Upper lobe of left lung (tissue), 6 donors: ENCODE measurements at regions not wholly inside any gene's neighbourhood (a gene's known extent, or its start where the extent isn't known, plus 50 kb on each side); places are given as distances from the start of the nearest gene placed in this dataset.
A peak's percentile ranks its signal among the peaks of the same experiment; 100 is the strongest.

ENCODE experiments used
- ATAC-seq, 2 donors: fragments of 200-7000 bp; cut with Tn5 transposase; one replicate each; pipeline ENCODE4 v1.9.1; 2022; ENCODE audit warnings: mild to moderate bottlenecking in 2 of 2, moderate library complexity in 2 of 2; ENCODE audit not compliant: low FRiP score in 2 of 2
- DNase-seq, 2 donors: peaks; one replicate each; pipeline ENCODE4 v3.0.0-alpha.2; 2019 to 2020
- H3K27ac ChIP-seq, 4 donors: fragments of 200-600 bp; sonication (generic); one replicate each; pipeline ENCODE4 v1.5.1; 2016 to 2019
- H3K27me3 ChIP-seq, 4 donors: fragments of 200-600 bp; sonication (generic); one replicate each; pipeline ENCODE4 v1.5.1; 2017 to 2019
- H3K36me3 ChIP-seq, 4 donors: fragments of 200-600 bp; sonication (generic); one replicate each; pipeline ENCODE4 v1.5.1; 2016 to 2019
- H3K4me1 ChIP-seq, 4 donors: fragments of 200-600 bp; sonication (generic); one replicate each; pipeline ENCODE4 v1.5.1; 2018 to 2019
- H3K4me3 ChIP-seq, 4 donors: fragments of 200-600 bp; sonication (generic); one replicate each; pipeline ENCODE4 v1.5.1; 2017 to 2019; ENCODE audit warnings: mild to moderate bottlenecking in 2 of 4, moderate library complexity in 1 of 4
- H3K9me3 ChIP-seq, 4 donors: fragments of 200-600 bp; sonication (generic); one replicate each; pipeline ENCODE4 v1.5.1; 2018 to 2019
- EP300 ChIP-seq, 4 donors: sonication (generic); formaldehyde crosslinking; IDR thresholded peaks; one replicate each; pipeline ENCODE4 v1.5.1; 2017; ENCODE audit warnings: antibody characterized with exemption in 4 of 4, control low read depth in 2 of 4
- POLR2A ChIP-seq, 4 donors: fragments of 450-650 bp; IDR thresholded peaks; one replicate each; pipeline ENCODE4 v1.5.1; 2016 to 2017; ENCODE audit warnings: antibody characterized with exemption in 4 of 4, mild to moderate bottlenecking in 2 of 4
- POLR2AphosphoS5 ChIP-seq, 2 donors: sonication (generic); formaldehyde crosslinking; IDR thresholded peaks; one replicate each; pipeline ENCODE4 v1.5.1; 2017; ENCODE audit warnings: antibody characterized with exemption in 2 of 2
- WGBS, 2 donors: methylation state at CpG; one replicate each; pipeline ENCODE4 v1.1.5; 2017 to 2018; 5-methylcytosine and 5-hydroxymethylcytosine counted together
- TF ChIP-seq, protein P1 (sequence below), 6 experiments: fragments of 450-650 bp in 4 of 6; fragments of 200-600 bp in 2 of 6; sonication (generic) in 2 of 6; IDR thresholded peaks; one replicate each; pipeline ENCODE4 v1.5.1; 2016 to 2019; ENCODE audit warnings: antibody characterized with exemption in 6 of 6
- donor health status: DM: no; HTN: no; CAD: no; lungs with moderate emphysema.
- donor health status: DM: no; HTN: yes; CAD: no; lungs with severe emphysema.

DNA sequence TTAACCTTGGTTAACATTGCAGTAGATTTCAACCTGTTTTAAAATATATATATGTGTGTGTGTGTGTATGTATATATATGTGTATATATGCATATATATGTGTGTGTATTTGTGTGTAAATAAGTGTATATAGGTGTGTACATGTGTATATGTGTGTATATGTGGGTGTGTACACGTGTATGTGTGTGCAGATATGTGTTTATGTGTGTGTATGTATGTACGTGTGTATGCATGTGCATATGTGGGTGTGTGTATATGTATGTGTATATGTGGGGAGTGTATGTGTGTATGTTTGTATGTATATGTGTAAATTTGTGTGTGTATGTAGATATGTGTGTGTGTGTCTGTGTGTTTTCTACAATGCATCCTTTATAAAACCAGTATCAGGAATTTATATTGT, 205.5 kb upstream of the FOXF1 start:
- no peak for DNase-seq
- Histone ChIP-seq H3K4me3 (no peak overlapping the region), H3K36me3 (no peaks in the 10 kb centered on the region), H3K27me3 (no peaks in the 10 kb centered on the region), H3K4me1 (peaks cover 0 to 29% (median 8%) of the 10 kb centered on the region in 4 donors), H3K27ac (peak overlapping the region in 2 of 4 donors; percentile 89), H3K9me3 (no peaks in the 10 kb centered on the region)
- TF ChIP-seq, protein P1, sequence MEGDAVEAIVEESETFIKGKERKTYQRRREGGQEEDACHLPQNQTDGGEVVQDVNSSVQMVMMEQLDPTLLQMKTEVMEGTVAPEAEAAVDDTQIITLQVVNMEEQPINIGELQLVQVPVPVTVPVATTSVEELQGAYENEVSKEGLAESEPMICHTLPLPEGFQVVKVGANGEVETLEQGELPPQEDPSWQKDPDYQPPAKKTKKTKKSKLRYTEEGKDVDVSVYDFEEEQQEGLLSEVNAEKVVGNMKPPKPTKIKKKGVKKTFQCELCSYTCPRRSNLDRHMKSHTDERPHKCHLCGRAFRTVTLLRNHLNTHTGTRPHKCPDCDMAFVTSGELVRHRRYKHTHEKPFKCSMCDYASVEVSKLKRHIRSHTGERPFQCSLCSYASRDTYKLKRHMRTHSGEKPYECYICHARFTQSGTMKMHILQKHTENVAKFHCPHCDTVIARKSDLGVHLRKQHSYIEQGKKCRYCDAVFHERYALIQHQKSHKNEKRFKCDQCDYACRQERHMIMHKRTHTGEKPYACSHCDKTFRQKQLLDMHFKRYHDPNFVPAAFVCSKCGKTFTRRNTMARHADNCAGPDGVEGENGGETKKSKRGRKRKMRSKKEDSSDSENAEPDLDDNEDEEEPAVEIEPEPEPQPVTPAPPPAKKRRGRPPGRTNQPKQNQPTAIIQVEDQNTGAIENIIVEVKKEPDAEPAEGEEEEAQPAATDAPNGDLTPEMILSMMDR (IDR thresholded peaks at IDR 0.05) = no peak
- TF ChIP-seq EP300 (IDR thresholded peaks at IDR 0.05) (no peak), POLR2AphosphoS5 (IDR thresholded peaks at IDR 0.05) (no peak), POLR2A (IDR thresholded peaks at IDR 0.05) (no peak)
- no peak for ATAC-seq
- WGBS, 2 donors = 72 to 84% methylated on average over 2 of the region's 2 CpGs

DNA sequence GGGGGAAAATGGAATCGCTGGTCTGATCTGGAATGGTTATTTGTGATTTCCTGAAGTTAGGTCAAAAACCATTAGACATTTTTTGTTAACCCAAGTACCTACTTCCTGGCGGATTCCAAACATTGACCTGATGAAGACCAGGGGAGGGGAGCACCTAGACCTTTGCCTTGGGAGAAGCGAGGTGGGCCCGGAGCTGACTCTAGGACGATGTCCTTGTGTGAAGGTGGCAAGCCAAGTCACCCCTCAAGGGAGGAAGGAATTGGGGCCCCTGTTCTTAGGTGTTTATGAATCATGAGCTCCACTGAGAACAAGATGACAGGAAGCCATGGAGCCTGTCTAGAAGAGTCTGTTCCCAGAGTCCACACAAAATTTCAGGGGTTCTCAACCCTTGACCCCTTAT, 204.9 kb upstream of the FOXF1 start:
- peaks cover 0 to 29% (median 8%) of the 10 kb centered on the region in 4 donors for H3K4me1 ChIP-seq
- 76 to 84% methylated on average over 5 of the region's 5 CpGs for WGBS, 2 donors
- H3K4me3 ChIP-seq = no peak overlapping the region
- no peaks in the 10 kb centered on the region for H3K27me3 ChIP-seq
- H3K36me3 ChIP-seq = no peaks in the 10 kb centered on the region
- H3K9me3 ChIP-seq = no peaks in the 10 kb centered on the region
- DNase-seq (no peak), ATAC-seq (no peak)
- TF ChIP-seq POLR2AphosphoS5 (IDR thresholded peaks at IDR 0.05) (no peak), POLR2A (IDR thresholded peaks at IDR 0.05) (no peak)
- TF ChIP-seq, protein P1 (IDR thresholded peaks at IDR 0.05) = no peak
- H3K27ac ChIP-seq = no peak overlapping the region

DNA sequence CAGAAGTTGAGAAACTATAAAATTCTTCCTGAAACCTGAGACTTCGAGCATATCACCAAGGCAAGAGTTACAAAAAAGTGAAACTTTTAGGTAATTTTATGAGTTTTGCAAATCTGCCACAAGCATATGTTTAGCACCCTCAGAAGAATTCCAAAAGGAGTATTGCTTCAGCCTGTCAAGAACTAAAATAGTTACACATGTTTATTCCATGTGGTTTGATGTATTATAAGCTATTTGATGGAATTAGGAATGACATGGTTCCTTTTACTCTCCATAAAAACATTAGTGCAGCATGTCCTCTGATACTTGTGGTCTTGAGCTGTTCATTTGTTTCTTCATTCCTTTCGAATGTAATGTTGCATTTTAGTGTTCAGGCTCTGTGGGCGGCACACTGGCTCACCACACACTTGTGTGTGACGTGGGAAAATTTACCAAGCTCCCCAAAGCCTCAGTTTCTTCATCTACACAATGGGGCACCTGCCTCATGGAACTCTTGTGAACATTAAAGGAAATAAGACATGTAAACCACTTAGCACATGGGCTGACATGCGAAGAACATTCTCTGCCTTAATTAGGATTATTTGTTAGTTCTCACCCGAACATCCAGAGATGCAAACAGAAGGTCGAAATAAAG, 204.2 kb upstream of the FOXF1 start:
- no peaks in the 10 kb centered on the region for H3K9me3 ChIP-seq
- no peak for DNase-seq
- no peak for ATAC-seq
- TF ChIP-seq, protein P1 (IDR thresholded peaks at IDR 0.05) = no peak
- no peak for TF ChIP-seq EP300 (IDR thresholded peaks at IDR 0.05)
- no peak for TF ChIP-seq POLR2AphosphoS5 (IDR thresholded peaks at IDR 0.05)
- TF ChIP-seq POLR2A (IDR thresholded peaks at IDR 0.05) = no peak
- H3K27me3 ChIP-seq = no peaks in the 10 kb centered on the region
- no peak overlapping the region for H3K4me3 ChIP-seq
- no peaks in the 10 kb centered on the region for H3K36me3 ChIP-seq
- no peak overlapping the region for H3K27ac ChIP-seq
- peaks cover 0 to 24% (median 8%) of the 10 kb centered on the region in 4 donors for H3K4me1 ChIP-seq
- 74 to 81% methylated on average over 7 of the region's 7 CpGs for WGBS, 2 donors

DNA sequence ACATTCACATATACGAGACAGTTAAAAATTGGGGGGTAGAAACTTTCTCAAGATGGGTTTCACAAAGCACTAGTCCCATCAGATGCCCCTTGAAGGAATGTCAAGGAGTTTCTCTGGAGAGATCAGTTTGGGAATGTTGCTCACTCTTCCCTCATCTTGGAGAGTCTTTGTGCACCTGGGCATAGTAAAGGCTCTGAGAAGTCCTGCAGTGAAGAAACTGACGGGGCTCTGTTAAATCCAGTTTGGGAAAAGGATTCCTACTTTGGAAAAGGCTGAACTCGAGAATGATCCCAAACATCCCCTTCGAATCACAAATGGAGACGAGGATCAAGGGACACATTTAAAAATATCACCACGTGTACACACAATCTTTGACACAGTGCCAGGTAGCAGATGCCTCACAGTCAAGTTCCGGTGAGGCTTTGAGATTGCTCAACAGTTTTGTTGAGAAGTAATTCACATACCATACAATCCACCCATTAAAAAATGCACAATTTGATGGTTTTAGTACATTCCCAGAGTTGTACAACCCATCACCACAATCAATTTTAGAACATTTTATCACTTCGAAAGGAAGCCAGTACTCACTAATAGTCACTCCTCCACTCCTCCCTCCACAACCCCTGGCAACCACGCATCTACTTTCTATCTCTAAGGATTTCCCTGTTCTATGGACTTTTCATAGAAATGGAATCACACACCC, 203.4 kb upstream of the FOXF1 start:
- Histone ChIP-seq H3K27me3 (no peaks in the 10 kb centered on the region), H3K27ac (no peak overlapping the region), H3K4me3 (no peak overlapping the region), H3K36me3 (no peaks in the 10 kb centered on the region), H3K4me1 (peaks cover 0 to 16% (median 7%) of the 10 kb centered on the region in 4 donors), H3K9me3 (no peaks in the 10 kb centered on the region)
- no peak for DNase-seq
- 63 to 65% methylated on average over 9 of the region's 9 CpGs for WGBS, 2 donors
- TF ChIP-seq POLR2AphosphoS5 (IDR thresholded peaks at IDR 0.05) (no peak), POLR2A (IDR thresholded peaks at IDR 0.05) (no peak), EP300 (IDR thresholded peaks at IDR 0.05) (no peak)
- TF ChIP-seq, protein P1 (IDR thresholded peaks at IDR 0.05) = no peak
- ATAC-seq = no peak
